B cell (primary cell): ENCODE measurements at regions not wholly inside any gene's neighbourhood (a gene's known extent, or its start where the extent isn't known, plus 50 kb on each side); places are given as distances from the start of the nearest gene placed in this dataset.

Experiments
- CTCF ChIP-seq: fragments of 200-600 bp; IDR thresholded peaks from one replicate; pipeline ENCODE4 v1.8.0; 2022; ENCODE audit warnings: antibody characterized with exemption, mild to moderate bottlenecking
- EZH2 ChIP-seq: IDR thresholded peaks from 2 replicates; pipeline ENCODE4 v1.6.1; 2012; ENCODE audit warnings: borderline replicate concordance, low read depth, mild to moderate bottlenecking, moderate library complexity, low read length; ENCODE audit not compliant: insufficient read depth, poor library complexity, severe bottlenecking

DNA sequence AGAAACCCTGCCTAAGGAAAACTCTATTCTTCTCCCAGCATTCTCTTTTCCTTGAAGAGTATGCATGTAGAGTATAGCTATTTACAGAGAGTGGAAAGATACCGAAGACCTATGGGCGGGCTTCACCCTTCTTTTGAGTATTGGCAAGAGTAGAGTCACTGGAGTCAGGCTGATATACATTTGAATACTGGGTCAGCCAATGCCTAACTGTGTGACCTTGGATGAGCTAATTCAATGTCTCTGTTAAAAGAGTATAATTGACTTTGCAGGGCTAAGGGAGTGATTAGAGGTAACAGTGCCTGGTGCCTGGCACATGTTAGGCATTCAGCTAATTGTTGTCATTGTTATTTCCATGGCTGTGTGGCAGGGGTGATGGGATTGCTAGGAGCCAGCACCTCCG is 75.6 kb downstream of the TUSC7 start:
- no peak for TF ChIP-seq CTCF
- no peak for TF ChIP-seq EZH2
